Esophagus muscularis mucosa (tissue), 3 donors: ENCODE measurements at regions not wholly inside any gene's neighbourhood (a gene's known extent, or its start where the extent isn't known, plus 50 kb on each side); places are given as distances from the start of the nearest gene placed in this dataset.

ENCODE experiments used
- CTCF ChIP-seq, 3 experiments: fragments of 200-600 bp in 2 of 3; fragments of 450-650 bp in 1 of 3; sonication (generic) in 2 of 3; IDR thresholded peaks; one replicate each; pipeline ENCODE4 v1.5.1; 2017 to 2019; ENCODE audit warnings: antibody characterized with exemption in 3 of 3, mild to moderate bottlenecking in 2 of 3, moderate library complexity in 1 of 3
- POLR2A ChIP-seq: fragments of 450-650 bp; IDR thresholded peaks from one replicate; pipeline ENCODE4 v1.6.1; 2017; ENCODE audit warnings: antibody characterized with exemption, moderate library complexity, mild to moderate bottlenecking, low read depth

- TF ChIP-seq POLR2A (no peak), CTCF (IDR thresholded peaks at IDR 0.05) (no peak)
Observed at GRCh38 chr20:21029341-21029740, 76.8 kb downstream of the LINC00237 start.
